ENCODE measurements at regions not wholly inside any gene's neighbourhood (a gene's known extent, or its start where the extent isn't known, plus 50 kb on each side); places are given as distances from the start of the nearest gene placed in this dataset.

DNA sequence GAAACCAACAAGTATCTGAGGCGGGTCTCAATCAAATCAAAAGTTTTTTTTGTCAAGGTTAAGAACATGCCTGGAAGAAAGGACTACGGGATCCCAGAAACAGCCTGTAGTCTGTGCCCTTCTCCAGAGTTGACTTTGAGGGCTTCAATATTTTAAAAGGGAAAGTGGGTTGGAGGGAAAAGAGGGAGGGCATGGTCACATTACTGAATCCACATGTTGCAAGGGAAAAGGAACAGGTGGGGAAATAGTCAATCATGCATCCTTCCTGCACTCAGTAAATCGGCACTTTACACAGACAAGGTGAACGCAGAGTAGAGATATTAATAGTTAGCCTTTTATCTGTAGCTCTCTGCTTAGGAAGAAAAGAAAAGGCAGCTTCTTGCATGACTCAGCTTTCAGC lies 808.5 kb downstream of the UQCRFS1 start:
- H3K9me3 Mint-ChIP-seq (ENCODE audit: unreplicated experiment): no peaks in the 10 kb centered on the region
- H3K27ac Mint-ChIP-seq (ENCODE audit: unreplicated experiment): no peak overlapping the region
- TF ChIP-seq, protein P1, sequence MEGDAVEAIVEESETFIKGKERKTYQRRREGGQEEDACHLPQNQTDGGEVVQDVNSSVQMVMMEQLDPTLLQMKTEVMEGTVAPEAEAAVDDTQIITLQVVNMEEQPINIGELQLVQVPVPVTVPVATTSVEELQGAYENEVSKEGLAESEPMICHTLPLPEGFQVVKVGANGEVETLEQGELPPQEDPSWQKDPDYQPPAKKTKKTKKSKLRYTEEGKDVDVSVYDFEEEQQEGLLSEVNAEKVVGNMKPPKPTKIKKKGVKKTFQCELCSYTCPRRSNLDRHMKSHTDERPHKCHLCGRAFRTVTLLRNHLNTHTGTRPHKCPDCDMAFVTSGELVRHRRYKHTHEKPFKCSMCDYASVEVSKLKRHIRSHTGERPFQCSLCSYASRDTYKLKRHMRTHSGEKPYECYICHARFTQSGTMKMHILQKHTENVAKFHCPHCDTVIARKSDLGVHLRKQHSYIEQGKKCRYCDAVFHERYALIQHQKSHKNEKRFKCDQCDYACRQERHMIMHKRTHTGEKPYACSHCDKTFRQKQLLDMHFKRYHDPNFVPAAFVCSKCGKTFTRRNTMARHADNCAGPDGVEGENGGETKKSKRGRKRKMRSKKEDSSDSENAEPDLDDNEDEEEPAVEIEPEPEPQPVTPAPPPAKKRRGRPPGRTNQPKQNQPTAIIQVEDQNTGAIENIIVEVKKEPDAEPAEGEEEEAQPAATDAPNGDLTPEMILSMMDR (IDR thresholded peaks at IDR 0.05; ENCODE audit: unreplicated experiment): no peak
- no peak for DNase-seq (ENCODE audit: low spot score)
- H3K4me1 Mint-ChIP-seq (ENCODE audit: unreplicated experiment): peaks cover 10% of the 10 kb centered on the region
- H3K36me3 Mint-ChIP-seq (ENCODE audit: low read depth, unreplicated experiment): no peaks in the 10 kb centered on the region
- peaks cover 1% of the 10 kb centered on the region for H3K27me3 Mint-ChIP-seq (ENCODE audit: unreplicated experiment)
- no peak overlapping the region for H3K4me3 Mint-ChIP-seq (ENCODE audit: unreplicated experiment)

DNA sequence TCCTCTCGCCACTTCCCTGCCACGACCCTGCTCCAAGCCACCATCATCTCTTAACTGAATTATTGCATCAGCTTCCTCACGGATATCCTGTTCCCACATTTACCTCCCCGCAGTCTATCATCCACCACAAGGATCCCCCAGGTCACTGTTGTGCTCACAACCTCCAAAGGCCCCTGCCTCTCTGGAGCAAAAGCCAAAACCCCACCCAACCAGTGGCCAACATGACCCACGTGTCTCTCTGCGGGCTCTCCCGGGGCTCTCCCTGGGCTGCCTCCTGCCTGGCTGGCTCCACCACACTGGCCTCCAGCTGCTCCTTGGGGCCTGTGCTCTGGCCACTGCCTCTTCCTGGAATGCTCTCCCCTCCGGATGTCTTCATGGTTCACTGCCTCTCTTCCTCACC lies 809.3 kb downstream of the UQCRFS1 start:
- no peak for DNase-seq (ENCODE audit: low spot score)
- H3K4me1 Mint-ChIP-seq (ENCODE audit: unreplicated experiment): peaks cover 10% of the 10 kb centered on the region
- H3K27me3 Mint-ChIP-seq (ENCODE audit: unreplicated experiment): peaks cover 1% of the 10 kb centered on the region
- TF ChIP-seq, protein P1 (IDR thresholded peaks at IDR 0.05; ENCODE audit: unreplicated experiment): no peak
- no peaks in the 10 kb centered on the region for H3K9me3 Mint-ChIP-seq (ENCODE audit: unreplicated experiment)
- no peak overlapping the region for H3K4me3 Mint-ChIP-seq (ENCODE audit: unreplicated experiment)
- no peak overlapping the region for H3K27ac Mint-ChIP-seq (ENCODE audit: unreplicated experiment)
- no peaks in the 10 kb centered on the region for H3K36me3 Mint-ChIP-seq (ENCODE audit: low read depth, unreplicated experiment)

DNA sequence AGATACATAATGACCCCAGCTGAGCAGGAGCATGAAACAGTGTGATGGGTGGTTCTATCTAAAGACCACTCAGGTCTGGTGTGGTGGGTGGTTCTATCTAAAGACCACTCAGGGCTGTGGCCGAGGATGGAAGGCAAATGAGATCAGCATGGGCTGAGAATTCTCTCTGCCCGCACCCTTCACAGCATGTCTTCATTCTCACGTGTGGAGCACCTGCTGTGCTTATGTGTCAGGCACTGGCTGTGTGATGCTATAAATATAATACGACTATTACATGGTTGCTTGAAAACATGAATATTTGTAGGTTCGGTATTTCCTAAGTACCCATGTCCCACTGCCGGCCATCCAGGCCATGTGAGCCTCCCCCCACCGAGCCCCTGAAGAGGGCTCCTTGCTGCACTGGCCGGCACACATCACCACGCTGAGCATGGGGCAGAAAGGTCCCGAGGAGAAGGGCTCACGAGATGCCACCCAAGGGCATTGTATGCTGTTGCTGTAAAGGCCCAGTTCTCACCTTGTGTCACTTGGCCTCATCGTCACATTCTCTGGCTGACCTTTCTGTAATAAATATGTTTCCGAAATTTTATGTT lies 810.2 kb downstream of the UQCRFS1 start:
- no peak for DNase-seq (ENCODE audit: low spot score)
- no peaks in the 10 kb centered on the region for H3K36me3 Mint-ChIP-seq (ENCODE audit: low read depth, unreplicated experiment)
- TF ChIP-seq, protein P1 (IDR thresholded peaks at IDR 0.05; ENCODE audit: unreplicated experiment): no peak
- H3K27me3 Mint-ChIP-seq (ENCODE audit: unreplicated experiment): peaks cover 1% of the 10 kb centered on the region
- H3K4me3 Mint-ChIP-seq (ENCODE audit: unreplicated experiment): no peak overlapping the region
- H3K27ac Mint-ChIP-seq (ENCODE audit: unreplicated experiment): no peak overlapping the region
- H3K4me1 Mint-ChIP-seq (ENCODE audit: unreplicated experiment): peaks cover 10% of the 10 kb centered on the region
- no peaks in the 10 kb centered on the region for H3K9me3 Mint-ChIP-seq (ENCODE audit: unreplicated experiment)

DNA sequence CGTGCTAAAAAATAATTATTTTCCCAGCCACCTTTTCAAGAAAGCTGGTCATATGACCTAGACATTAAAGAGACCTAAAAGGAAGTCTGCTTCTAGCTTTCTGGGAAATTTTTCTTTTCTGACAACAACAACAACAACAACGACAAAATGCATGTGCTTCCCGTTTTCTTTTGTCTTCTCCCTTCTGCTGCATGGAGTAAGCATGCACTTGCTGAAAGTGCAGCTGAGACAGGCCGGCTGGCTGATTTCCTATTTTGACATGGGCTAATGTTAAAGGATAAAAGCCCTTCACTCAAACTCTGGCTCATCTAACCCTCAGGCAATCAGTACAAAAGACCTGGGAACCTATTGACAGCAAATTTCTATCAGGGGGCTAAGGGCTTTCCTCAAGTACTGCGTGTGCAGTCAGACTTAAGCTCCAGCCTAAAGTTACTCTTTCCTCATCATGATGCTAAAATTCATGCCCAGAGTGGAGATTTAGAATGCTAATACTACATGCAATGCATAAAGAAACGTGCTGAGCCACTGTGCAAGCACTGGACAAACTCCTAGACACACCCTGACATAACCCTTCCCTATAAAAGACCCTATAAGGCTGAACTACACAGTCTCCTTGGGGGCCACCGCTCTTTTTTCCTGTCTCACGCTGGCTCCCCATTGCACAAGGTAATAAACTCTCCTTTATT lies 811.1 kb downstream of the UQCRFS1 start:
- TF ChIP-seq, protein P1 (IDR thresholded peaks at IDR 0.05; ENCODE audit: unreplicated experiment): no peak
- no peaks in the 10 kb centered on the region for H3K36me3 Mint-ChIP-seq (ENCODE audit: low read depth, unreplicated experiment)
- peaks cover 1% of the 10 kb centered on the region for H3K27me3 Mint-ChIP-seq (ENCODE audit: unreplicated experiment)
- peaks cover 10% of the 10 kb centered on the region for H3K4me1 Mint-ChIP-seq (ENCODE audit: unreplicated experiment)
- no peaks in the 10 kb centered on the region for H3K9me3 Mint-ChIP-seq (ENCODE audit: unreplicated experiment)
- H3K4me3 Mint-ChIP-seq (ENCODE audit: unreplicated experiment): no peak overlapping the region
- DNase-seq (ENCODE audit: low spot score): no peak
- no peak overlapping the region for H3K27ac Mint-ChIP-seq (ENCODE audit: unreplicated experiment)

DNA sequence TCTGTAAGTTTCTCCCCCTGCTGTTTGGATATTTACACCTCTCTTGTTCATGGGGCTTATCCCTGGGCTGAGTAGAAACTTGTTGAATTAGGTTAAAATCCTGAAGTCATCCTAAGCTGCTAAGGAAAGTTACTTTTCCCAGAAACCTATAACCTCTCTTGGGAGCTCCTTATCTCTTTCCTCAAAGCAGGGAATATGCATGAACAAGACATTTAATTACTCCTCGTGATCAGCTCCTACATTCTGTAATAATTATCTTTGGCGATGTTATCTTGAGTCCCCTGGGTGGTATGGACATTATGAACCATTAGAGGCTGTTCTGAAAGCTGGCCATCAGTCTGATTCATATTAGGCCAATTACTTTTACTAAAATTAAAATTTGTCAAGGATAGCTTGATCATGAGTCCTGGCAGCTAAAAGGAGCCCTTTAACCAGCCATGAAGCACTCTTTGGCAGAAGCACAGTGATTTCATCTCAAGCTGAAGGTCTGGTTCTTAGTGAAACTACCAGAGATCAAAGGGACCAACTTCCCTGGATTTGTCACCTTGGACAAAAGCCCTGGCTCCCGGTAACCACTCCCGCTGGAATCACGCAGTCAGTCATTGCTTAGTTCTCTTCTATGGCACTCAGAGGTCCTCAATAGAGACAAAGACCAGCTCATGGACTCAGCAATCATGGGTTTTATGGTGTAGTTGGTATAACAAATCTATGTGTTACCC lies 811.8 kb downstream of the UQCRFS1 start:
- Mint-ChIP-seq H3K9me3 (ENCODE audit: unreplicated experiment) (no peaks in the 10 kb centered on the region), H3K36me3 (ENCODE audit: low read depth, unreplicated experiment) (no peaks in the 10 kb centered on the region), H3K27me3 (ENCODE audit: unreplicated experiment) (peaks cover 3% of the 10 kb centered on the region), H3K4me1 (ENCODE audit: unreplicated experiment) (peaks cover 10% of the 10 kb centered on the region), H3K27ac (ENCODE audit: unreplicated experiment) (no peak overlapping the region), H3K4me3 (ENCODE audit: unreplicated experiment) (no peak overlapping the region)
- TF ChIP-seq, protein P1 (IDR thresholded peaks at IDR 0.05; ENCODE audit: unreplicated experiment): no peak
- DNase-seq (ENCODE audit: low spot score): no peak
